Right lobe of liver (tissue), 4 donors: ENCODE measurements at regions not wholly inside any gene's neighbourhood (a gene's known extent, or its start where the extent isn't known, plus 50 kb on each side); places are given as distances from the start of the nearest gene placed in this dataset.

ENCODE experiments used
- POLR2A ChIP-seq: fragments of 450-650 bp; IDR thresholded peaks from one replicate; pipeline ENCODE4 v1.6.1; 2017; ENCODE audit warnings: antibody characterized with exemption, mild to moderate bottlenecking
- TF ChIP-seq, protein P1 (sequence below), 4 donors: fragments of 200-600 bp in 3 of 4; fragments of 450-650 bp in 1 of 4; IDR thresholded peaks; one replicate each; pipeline versions ENCODE4 v1.5.1 to v1.8.0; 2016 to 2022; ENCODE audit warnings: antibody characterized with exemption in 4 of 4, mild to moderate bottlenecking in 2 of 4
- donor health status: DM: no; HTN: no; CAD: no.
- donor health status: DM: no; HTN: no; CAD: no.
- donor health status: DM: no; HTN: yes; CAD: no.

DNA sequence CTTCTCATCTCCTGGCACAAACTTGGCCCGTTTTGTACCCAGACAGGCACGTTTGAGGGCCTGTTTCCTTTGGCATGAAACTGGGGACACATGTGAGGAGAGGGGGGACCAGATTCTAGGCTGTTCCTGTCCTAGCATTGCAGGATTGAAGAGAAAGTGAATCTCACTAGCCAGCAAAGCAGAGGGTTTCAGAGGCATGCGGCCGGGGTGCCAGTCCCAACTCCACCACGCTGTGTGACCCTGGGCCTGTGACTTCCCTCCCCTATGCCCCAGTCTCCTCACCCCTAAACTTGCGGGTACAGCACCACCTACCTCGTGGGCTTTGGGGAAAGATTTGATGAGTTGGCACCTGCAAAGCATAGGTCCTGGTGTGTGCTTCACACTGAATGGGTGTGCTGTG lies 53.5 kb upstream of the CIBAR2 start:
- TF ChIP-seq, protein P1, sequence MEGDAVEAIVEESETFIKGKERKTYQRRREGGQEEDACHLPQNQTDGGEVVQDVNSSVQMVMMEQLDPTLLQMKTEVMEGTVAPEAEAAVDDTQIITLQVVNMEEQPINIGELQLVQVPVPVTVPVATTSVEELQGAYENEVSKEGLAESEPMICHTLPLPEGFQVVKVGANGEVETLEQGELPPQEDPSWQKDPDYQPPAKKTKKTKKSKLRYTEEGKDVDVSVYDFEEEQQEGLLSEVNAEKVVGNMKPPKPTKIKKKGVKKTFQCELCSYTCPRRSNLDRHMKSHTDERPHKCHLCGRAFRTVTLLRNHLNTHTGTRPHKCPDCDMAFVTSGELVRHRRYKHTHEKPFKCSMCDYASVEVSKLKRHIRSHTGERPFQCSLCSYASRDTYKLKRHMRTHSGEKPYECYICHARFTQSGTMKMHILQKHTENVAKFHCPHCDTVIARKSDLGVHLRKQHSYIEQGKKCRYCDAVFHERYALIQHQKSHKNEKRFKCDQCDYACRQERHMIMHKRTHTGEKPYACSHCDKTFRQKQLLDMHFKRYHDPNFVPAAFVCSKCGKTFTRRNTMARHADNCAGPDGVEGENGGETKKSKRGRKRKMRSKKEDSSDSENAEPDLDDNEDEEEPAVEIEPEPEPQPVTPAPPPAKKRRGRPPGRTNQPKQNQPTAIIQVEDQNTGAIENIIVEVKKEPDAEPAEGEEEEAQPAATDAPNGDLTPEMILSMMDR (IDR thresholded peaks at IDR 0.05) = no peak
- TF ChIP-seq POLR2A = no peak
